ELF-1 (cell line): ENCODE measurements at regions not wholly inside any gene's neighbourhood (a gene's known extent, or its start where the extent isn't known, plus 50 kb on each side); places are given as distances from the start of the nearest gene placed in this dataset.

ENCODE experiments used
- DNase-seq: peaks from one replicate; pipeline ENCODE4 v3.0.0-alpha.2; 2016; ENCODE audit warnings: low read depth, low spot score

DNA sequence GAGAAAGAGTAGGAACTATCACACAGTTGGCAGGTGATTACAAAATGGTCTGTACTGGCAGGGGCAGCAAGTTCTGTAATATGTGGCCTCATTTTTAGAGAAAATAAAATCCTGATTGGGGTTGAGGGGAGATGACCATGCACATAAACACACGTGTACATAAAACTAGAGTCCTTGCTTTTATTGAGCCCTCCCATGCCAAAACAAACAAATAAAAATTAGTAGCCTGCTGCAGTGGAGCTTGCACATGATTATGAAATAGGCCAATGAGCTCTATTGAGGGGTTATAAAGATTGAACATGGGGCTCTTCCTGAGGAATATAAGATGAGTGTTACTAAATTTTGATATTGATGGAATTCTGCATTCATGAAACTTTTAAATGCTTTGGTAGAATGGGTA lies 248.4 kb downstream of the ELAVL2 start:
- DNase-seq: no peak

- DNase-seq: no peak
Measured at GRCh38 chr9:23581931-23582330, 244.1 kb downstream of the ELAVL2 start.

DNA sequence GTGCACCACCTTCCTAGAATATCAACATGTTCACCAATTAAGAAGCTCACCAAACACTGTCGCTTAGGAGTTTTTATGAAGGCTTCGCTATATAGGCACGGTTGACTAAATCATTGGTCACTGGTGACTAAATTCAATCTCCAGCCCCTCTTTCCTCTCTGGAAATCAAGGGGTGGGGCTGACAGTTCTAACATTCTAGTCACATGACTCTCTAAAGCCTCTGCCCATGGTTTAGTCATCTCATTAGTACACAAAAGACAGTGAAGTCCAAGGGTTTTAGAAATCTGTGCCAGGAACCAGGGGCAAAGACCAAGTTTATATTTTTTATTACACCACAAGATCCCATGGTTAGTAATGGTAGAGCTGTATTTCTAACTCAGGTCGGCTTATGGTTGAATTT lies 243.2 kb downstream of the ELAVL2 start:
- no peak for DNase-seq

DNA sequence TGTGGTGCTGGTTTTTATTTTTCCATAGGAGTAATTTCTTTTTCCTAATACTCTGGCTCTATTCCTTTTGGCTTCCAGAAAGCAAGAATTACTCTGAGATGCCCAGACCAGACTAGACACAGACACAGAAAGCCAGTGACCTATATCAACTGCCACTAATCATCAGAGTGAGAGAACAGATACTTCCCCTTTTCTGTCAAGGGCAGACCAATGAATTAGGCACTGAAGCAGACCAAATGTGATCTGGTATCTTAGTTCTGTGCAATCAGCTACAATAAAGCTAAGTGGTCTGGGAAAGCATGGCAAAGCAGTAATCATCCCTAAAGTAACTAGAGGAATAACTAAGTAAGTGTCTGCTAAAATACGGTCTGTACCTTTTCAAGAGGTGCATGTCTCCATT lies 239.1 kb downstream of the ELAVL2 start:
- DNase-seq: no peak

GRCh38 chr9:23587433-23587832 lies 238.6 kb downstream of the ELAVL2 start:
- no peak for DNase-seq

DNA sequence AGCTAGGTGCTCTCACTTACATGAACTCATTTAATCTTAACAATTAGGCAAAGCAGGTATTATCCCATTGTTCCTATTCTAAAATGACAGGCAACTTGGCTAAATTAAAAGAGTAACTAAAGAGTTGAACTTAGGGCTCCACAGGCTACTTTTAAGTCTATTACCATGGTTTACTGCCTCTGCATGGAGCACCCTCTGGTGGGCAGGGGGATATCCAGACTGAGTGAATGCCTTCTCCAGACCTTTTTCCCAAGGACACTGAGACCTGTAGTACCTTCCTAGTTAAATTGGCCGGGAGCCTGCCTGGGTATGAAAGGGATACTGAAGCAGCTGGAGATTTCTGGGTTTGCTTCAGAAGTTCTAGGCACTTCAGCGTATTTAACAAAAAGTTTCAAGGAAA lies 238.1 kb downstream of the ELAVL2 start:
- peak; percentile 1 for DNase-seq

GRCh38 chr9:23590276-23591000 lies 235.6 kb downstream of the ELAVL2 start:
- DNase-seq: no peak

- no peak for DNase-seq
Measured at GRCh38 chr9:23594421-23594820, 231.6 kb downstream of the ELAVL2 start.

- DNase-seq: no peak
Measured at GRCh38 chr9:23596913-23597634, 229.0 kb downstream of the ELAVL2 start.

GRCh38 chr9:23598994-23599393 lies 227.0 kb downstream of the ELAVL2 start:
- no peak for DNase-seq

- DNase-seq: no peak
Measured at GRCh38 chr9:23603311-23603710, 222.7 kb downstream of the ELAVL2 start.

DNA sequence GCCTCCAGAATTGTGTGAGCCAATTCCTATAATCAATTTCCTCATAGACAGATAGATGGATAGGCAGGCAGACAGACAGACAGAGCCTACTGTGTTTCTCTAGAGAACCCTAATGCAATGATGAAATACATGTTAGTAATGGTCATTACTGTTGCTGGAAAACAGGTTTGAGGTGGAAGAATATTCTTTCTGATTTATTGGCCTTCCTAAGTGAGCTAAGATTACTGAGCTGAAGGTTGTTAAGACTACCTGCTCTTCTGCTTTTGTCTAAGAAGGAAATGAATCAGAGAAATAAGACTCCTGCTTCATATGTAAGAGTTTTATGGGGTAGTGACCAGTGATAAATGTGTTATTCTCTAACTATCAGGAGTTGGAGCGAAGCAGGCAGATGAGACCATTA lies 219.9 kb downstream of the ELAVL2 start:
- no peak for DNase-seq

GRCh38 chr9:23608456-23608855 lies 217.6 kb downstream of the ELAVL2 start:
- DNase-seq: no peak

- no peak for DNase-seq
Measured at GRCh38 chr9:23611869-23612268, 214.2 kb downstream of the ELAVL2 start.

GRCh38 chr9:23615569-23615968 lies 210.5 kb downstream of the ELAVL2 start:
- DNase-seq: no peak

DNA sequence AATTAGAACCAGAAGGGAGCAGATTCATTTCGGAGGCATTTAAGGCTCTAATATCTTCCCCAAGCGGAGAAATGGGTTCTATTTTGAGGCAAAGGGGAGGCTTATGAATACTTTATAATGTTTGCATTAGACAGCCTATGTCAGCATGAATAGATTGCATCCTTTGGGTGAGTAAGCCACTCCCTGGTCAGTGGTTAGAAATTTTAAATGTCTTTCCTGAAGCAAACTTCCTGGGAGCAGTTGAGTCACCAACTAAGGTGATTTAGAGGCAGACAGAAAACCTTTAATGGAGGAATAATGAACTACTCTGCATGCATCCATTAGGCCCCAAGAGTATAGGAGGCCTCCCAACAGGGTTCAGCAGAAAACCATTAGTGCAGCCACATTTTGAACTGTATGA lies 204.9 kb downstream of the ELAVL2 start:
- no peak for DNase-seq

DNA sequence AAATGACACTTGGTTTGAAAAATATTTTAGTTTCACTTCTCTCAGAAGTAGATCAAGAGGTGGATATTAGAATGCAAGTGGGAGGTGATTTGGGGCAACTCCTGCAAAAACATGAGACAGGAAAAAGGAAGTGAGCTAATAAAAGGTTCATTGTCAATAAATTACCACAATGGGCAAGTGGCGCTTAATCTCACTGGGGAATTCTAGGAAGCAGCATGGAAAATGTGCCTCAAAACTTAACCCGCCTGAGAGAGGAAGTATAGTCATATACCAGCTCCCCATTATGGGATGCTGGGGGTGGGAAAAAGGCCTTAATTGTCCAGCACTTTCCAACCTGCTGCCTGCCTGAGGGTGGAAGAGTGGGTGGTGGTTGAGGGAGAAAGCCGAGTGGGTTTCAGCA lies 204.1 kb downstream of the ELAVL2 start:
- no peak for DNase-seq

GRCh38 chr9:23622396-23622795 lies 203.6 kb downstream of the ELAVL2 start:
- no peak for DNase-seq

DNA sequence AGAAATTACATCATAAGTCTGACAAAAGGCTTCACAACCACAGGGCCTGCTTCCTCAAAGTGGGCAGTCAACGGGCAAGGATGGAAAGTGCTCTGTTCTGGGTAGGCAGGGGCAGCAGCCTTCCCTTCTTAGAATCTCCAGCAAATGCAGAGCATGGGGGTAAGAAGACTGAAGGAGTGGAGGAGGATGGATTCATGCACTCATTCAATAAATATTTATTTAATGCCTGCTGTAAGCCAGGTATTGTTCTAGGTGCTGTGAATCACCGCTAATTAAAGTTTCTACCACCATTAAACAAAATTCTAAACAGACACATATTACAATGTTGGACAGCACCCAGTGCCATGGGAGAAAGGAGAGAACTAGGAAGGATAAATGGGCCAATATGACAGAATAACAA lies 195.6 kb downstream of the ELAVL2 start:
- no peak for DNase-seq

DNA sequence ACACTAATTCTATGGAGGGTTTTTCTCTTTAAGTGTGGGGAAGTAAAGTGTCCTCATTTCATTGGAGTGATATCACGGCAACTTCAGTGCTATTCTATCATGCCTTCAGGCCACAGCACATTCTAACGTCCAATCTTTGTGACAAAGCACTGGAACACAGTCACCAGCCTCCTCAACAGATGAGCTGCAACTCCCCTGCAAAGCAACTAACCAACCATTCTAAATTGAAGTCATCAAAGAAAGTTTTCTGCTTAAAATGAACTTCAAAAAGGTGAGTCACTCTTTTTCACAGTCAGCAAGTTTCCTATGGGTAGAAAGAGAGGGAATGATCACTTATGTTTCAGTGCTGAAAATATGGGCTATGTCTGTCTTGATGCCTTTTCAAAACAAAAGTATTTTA lies 190.8 kb downstream of the ELAVL2 start:
- no peak for DNase-seq

DNA sequence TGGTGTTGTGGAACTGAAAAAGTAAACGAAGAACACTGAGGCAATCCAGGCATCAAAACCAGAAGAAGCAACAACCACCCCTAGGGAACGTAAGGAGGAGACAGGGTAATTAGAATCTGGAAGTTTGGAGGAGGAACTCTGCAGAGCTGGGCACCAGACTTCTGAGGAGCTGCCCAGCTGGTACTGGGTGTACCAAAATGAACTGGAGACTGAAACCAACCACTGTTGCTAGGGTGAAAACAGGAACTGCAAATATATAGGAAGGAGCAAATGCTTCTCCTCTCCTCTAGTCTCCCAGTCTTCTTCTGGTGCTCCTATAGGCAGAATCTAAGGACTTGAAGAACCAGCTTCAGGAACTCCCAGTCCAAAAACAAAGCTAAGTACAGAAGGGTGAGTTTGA lies 189.8 kb downstream of the ELAVL2 start:
- no peak for DNase-seq

GRCh38 chr9:23638011-23638410 lies 188.0 kb downstream of the ELAVL2 start:
- no peak for DNase-seq

DNA sequence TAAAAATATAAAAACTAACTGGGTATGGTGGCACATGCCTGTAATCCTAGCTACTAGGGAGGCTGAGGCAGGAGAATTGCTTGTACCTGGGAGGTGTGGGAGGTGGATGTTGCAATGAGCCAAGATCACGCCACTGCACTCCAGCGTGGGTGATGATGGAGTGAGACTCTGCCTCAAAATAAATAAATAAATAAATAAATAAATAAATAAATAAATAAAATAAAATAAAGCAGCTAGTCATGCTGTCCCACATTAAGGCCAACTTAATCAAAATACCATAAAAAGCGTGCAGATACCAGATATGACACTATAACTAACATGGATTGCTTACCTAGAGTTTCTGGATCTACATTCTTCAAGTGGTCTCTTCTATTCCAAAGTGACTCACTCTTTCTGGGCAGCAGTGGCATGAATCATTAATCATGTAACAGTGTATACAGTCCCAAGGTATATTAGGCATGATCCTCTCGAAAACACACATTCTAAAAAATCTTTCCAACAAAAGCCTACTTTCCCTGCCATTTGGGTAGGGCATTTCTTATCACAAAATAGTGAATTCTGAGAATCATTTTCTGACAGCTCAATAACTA lies 187.1 kb downstream of the ELAVL2 start:
- DNase-seq: no peak
